IMR-90 (cell line): ENCODE measurements at regions not wholly inside any gene's neighbourhood (a gene's known extent, or its start where the extent isn't known, plus 50 kb on each side); places are given as distances from the start of the nearest gene placed in this dataset.

Experiments
- BHLHE40 ChIP-seq: fragments of 150-350 bp; IDR thresholded peaks from 2 replicates; pipeline ENCODE4 v1.6.1; 2016; ENCODE audit warnings: mild to moderate bottlenecking, low read depth, low read length
- CEBPB ChIP-seq: IDR thresholded peaks from 2 replicates; pipeline ENCODE4 v1.6.1; 2012; ENCODE audit warnings: low read depth, low read length, improper control_type of control experiment
- MAZ ChIP-seq: IDR thresholded peaks from 2 replicates; pipeline ENCODE4 v1.6.1; 2012; ENCODE audit warnings: low read depth, mild to moderate bottlenecking, low read length, improper control_type of control experiment, moderate library complexity, borderline replicate concordance
- POLR2A ChIP-seq: IDR thresholded peaks from 2 replicates; pipeline ENCODE4 v1.6.1; 2012; ENCODE audit warnings: mild to moderate bottlenecking, low read depth, low read length
- RCOR1 ChIP-seq: IDR thresholded peaks from 2 replicates; pipeline ENCODE4 v1.6.1; 2012; ENCODE audit warnings: mild to moderate bottlenecking, low read length, improper control_type of control experiment; ENCODE audit not compliant: insufficient replicate concordance
- RFX5 ChIP-seq: IDR thresholded peaks from 2 replicates; pipeline ENCODE4 v1.8.0; 2012; ENCODE audit warnings: low read depth, mild to moderate bottlenecking, low read length, moderate library complexity
- SMC3 ChIP-seq: fragments of 150-350 bp; IDR thresholded peaks from 2 replicates; pipeline ENCODE4 v1.6.1; 2016; ENCODE audit warnings: low read depth, mild to moderate bottlenecking, antibody characterized with exemption, low read length, moderate library complexity
- TF ChIP-seq, protein P1 (sequence below): conservative IDR thresholded peaks from 2 replicates; pipeline ENCODE4 v1.5.1; 2012; ENCODE audit warnings: mild to moderate bottlenecking, low read depth, low read length, improper control_type of control experiment
- TF ChIP-seq, protein P2 (sequence below): fragments of 150-350 bp; IDR thresholded peaks from 2 replicates; pipeline ENCODE4 v1.6.1; 2016; ENCODE audit warnings: low read depth, mild to moderate bottlenecking, low read length, moderate library complexity, borderline replicate concordance

DNA sequence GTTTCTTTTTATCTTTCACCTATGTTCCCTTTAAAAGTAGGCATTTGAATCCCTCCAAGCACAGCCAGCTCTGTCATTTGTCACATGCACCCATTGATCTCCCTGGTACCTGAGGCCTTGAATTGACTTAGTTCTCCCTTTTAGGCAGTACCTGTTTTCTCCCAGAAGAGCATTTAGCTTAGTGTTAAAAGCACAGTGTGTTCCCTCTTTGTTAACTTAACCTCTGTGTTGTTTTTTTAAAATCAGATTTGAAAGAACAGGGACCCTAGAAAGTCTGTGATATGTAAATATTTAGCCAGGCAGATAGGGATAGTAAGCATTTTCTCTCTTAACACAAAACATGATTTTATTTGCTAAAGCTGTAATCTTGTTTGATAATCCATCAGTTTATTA is 113.8 kb upstream of the SPATA31D4 start:
- no peak for TF ChIP-seq CEBPB
- TF ChIP-seq, protein P1, sequence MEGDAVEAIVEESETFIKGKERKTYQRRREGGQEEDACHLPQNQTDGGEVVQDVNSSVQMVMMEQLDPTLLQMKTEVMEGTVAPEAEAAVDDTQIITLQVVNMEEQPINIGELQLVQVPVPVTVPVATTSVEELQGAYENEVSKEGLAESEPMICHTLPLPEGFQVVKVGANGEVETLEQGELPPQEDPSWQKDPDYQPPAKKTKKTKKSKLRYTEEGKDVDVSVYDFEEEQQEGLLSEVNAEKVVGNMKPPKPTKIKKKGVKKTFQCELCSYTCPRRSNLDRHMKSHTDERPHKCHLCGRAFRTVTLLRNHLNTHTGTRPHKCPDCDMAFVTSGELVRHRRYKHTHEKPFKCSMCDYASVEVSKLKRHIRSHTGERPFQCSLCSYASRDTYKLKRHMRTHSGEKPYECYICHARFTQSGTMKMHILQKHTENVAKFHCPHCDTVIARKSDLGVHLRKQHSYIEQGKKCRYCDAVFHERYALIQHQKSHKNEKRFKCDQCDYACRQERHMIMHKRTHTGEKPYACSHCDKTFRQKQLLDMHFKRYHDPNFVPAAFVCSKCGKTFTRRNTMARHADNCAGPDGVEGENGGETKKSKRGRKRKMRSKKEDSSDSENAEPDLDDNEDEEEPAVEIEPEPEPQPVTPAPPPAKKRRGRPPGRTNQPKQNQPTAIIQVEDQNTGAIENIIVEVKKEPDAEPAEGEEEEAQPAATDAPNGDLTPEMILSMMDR = no peak
- no peak for TF ChIP-seq POLR2A
- TF ChIP-seq RCOR1 = no peak
- no peak for TF ChIP-seq BHLHE40
- TF ChIP-seq, protein P2, sequence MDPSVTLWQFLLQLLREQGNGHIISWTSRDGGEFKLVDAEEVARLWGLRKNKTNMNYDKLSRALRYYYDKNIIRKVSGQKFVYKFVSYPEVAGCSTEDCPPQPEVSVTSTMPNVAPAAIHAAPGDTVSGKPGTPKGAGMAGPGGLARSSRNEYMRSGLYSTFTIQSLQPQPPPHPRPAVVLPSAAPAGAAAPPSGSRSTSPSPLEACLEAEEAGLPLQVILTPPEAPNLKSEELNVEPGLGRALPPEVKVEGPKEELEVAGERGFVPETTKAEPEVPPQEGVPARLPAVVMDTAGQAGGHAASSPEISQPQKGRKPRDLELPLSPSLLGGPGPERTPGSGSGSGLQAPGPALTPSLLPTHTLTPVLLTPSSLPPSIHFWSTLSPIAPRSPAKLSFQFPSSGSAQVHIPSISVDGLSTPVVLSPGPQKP = no peak
- TF ChIP-seq SMC3 = no peak
- TF ChIP-seq RFX5 = no peak
- no peak for TF ChIP-seq MAZ
